ENCODE measurements at regions not wholly inside any gene's neighbourhood (a gene's known extent, or its start where the extent isn't known, plus 50 kb on each side); places are given as distances from the start of the nearest gene placed in this dataset.

- ChIA-PET RAD21 (ENCODE audit: low non-redundant PET in 1 of 2, low total read pairs in 2 of 2, uncharacterized antibody in 2 of 2, unreplicated experiment in 2 of 2) (no interaction called here), CTCF (no interaction called here), POLR2A (no interaction called here)
- H4K20me1 ChIP-seq (ENCODE audit: insufficient read depth): no peaks in the 10 kb centered on the region
- BruUV-seq (replicated peaks): no TSS peak
- intact Hi-C loops (cut with micrococcal nuclease): no loop called here
- no peaks in the 10 kb centered on the region for H3K36me3 ChIP-seq (ENCODE audit: control insufficient read depth in 1 of 2, insufficient read depth in 2 of 2, low read length in 2 of 2)
- DNase-seq (ENCODE audit: low read depth, low spot score) (no peak), ATAC-seq (no peak)
- H3K79me2 ChIP-seq (ENCODE audit: insufficient read depth, low read length): no peaks in the 10 kb centered on the region
- no peaks in the 10 kb centered on the region for H3K4me1 ChIP-seq (ENCODE audit: control insufficient read depth in 1 of 2, insufficient read depth in 2 of 2, low read length in 2 of 2)
- H3K9me2 ChIP-seq (ENCODE audit: insufficient read depth): no peaks in the 10 kb centered on the region
- no peak overlapping the region for H3K4me3 ChIP-seq (replicated peaks in 1 of 2; ENCODE audit: low read depth in 1 of 2, low read length in 2 of 2)
- H3K4me2 ChIP-seq (ENCODE audit: low read length): no peak overlapping the region
- H2AFZ ChIP-seq (ENCODE audit: low read depth, low read length, poor library complexity, severe bottlenecking): no peak overlapping the region
- no peak overlapping the region for H3K9ac ChIP-seq (ENCODE audit: low read length)
- peaks cover 3 to 4% of the 10 kb centered on the region in 2 experiments; a peak in 2 of 4 replicates for H3K9me3 ChIP-seq (ENCODE audit: control insufficient read depth in 1 of 2, insufficient read depth in 1 of 2, low read depth in 1 of 2, low read length in 2 of 2)
- TF ChIP-seq FOSL1 (IDR thresholded peaks at IDR 0.05; ENCODE audit: low read depth) (no peak), CBX3 (IDR thresholded peaks at IDR 0.05; ENCODE audit: low read depth) (no peak), YY1 (IDR thresholded peaks at IDR 0.05; ENCODE audit: extremely low read depth, insufficient replicate concordance, low read depth, low read length) (no peak)
- TF ChIP-seq, protein P1, sequence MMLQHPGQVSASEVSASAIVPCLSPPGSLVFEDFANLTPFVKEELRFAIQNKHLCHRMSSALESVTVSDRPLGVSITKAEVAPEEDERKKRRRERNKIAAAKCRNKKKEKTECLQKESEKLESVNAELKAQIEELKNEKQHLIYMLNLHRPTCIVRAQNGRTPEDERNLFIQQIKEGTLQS (IDR thresholded peaks at IDR 0.05): no peak
- TF ChIP-seq, protein P2, sequence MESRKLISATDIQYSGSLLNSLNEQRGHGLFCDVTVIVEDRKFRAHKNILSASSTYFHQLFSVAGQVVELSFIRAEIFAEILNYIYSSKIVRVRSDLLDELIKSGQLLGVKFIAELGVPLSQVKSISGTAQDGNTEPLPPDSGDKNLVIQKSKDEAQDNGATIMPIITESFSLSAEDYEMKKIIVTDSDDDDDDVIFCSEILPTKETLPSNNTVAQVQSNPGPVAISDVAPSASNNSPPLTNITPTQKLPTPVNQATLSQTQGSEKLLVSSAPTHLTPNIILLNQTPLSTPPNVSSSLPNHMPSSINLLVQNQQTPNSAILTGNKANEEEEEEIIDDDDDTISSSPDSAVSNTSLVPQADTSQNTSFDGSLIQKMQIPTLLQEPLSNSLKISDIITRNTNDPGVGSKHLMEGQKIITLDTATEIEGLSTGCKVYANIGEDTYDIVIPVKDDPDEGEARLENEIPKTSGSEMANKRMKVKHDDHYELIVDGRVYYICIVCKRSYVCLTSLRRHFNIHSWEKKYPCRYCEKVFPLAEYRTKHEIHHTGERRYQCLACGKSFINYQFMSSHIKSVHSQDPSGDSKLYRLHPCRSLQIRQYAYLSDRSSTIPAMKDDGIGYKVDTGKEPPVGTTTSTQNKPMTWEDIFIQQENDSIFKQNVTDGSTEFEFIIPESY (IDR thresholded peaks at IDR 0.05; ENCODE audit: extremely low read depth, insufficient replicate concordance, low read length): no peak
- H3K27me3 ChIP-seq (ENCODE audit: insufficient read depth, low read length): no peaks in the 10 kb centered on the region
- no peak overlapping the region for H3K27ac ChIP-seq (ENCODE audit: low read depth, low read length)
Measured at GRCh38 chr10:52959810-52960209, 187.2 kb upstream of the MBL2 start.

DNA sequence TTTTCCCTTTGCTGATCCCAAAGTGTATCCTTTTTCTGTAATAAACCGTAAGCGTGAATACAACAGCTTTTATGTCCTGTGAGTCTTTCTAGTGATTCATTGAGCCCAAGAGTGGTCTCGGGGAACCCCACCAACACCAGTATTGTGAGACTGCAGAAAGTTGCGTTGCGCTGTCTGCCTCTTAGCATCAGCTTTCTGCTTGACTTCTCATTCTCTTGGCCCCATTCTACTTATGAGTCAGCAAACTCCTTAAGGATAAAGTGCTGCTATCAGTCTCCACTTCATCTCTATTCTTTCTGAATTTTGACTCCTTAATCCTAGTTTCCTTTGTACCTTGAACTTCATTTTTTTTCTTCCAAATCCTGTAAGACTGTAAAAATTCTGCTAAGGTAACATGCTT, 184.3 kb upstream of the MBL2 start:
- Histone ChIP-seq H2AFZ (ENCODE audit: low read depth, low read length, poor library complexity, severe bottlenecking) (no peak overlapping the region), H3K9me2 (ENCODE audit: insufficient read depth) (no peaks in the 10 kb centered on the region), H3K27me3 (ENCODE audit: insufficient read depth, low read length) (no peaks in the 10 kb centered on the region), H3K36me3 (ENCODE audit: control insufficient read depth in 1 of 2, insufficient read depth in 2 of 2, low read length in 2 of 2) (no peaks in the 10 kb centered on the region), H3K4me3 (replicated peaks in 1 of 2; ENCODE audit: low read depth in 1 of 2, low read length in 2 of 2) (no peak overlapping the region), H4K20me1 (ENCODE audit: insufficient read depth) (no peaks in the 10 kb centered on the region), H3K27ac (ENCODE audit: low read depth, low read length) (no peak overlapping the region), H3K9ac (ENCODE audit: low read length) (no peak overlapping the region), H3K4me2 (ENCODE audit: low read length) (no peak overlapping the region), H3K9me3 (ENCODE audit: control insufficient read depth in 1 of 2, insufficient read depth in 1 of 2, low read depth in 1 of 2, low read length in 2 of 2) (peaks cover 0 to 3% of the 10 kb centered on the region in 2 experiments; a peak in 2 of 4 replicates), H3K4me1 (ENCODE audit: control insufficient read depth in 1 of 2, insufficient read depth in 2 of 2, low read length in 2 of 2) (no peaks in the 10 kb centered on the region), H3K79me2 (ENCODE audit: insufficient read depth, low read length) (no peaks in the 10 kb centered on the region)
- ChIA-PET CTCF (no interaction called here), RAD21 (ENCODE audit: low non-redundant PET in 1 of 2, low total read pairs in 2 of 2, uncharacterized antibody in 2 of 2, unreplicated experiment in 2 of 2) (no interaction called here), POLR2A (no interaction called here)
- ATAC-seq: no peak
- no TSS peak for BruUV-seq (replicated peaks)
- intact Hi-C loops (cut with micrococcal nuclease): no loop called here
- no peak for TF ChIP-seq FOSL1 (IDR thresholded peaks at IDR 0.05; ENCODE audit: low read depth)
- TF ChIP-seq EZH2 (IDR thresholded peaks at IDR 0.05): no peak
- TF ChIP-seq YY1 (IDR thresholded peaks at IDR 0.05; ENCODE audit: extremely low read depth, insufficient replicate concordance, low read depth, low read length): no peak
- TF ChIP-seq EZH2phosphoT487 (IDR thresholded peaks at IDR 0.05; ENCODE audit: borderline replicate concordance): no peak
- TF ChIP-seq, protein P1 (IDR thresholded peaks at IDR 0.05): no peak
- DNase-seq (ENCODE audit: low read depth, low spot score): no peak
